Gastroesophageal sphincter (tissue), 3 donors: ENCODE measurements at regions not wholly inside any gene's neighbourhood (a gene's known extent, or its start where the extent isn't known, plus 50 kb on each side); places are given as distances from the start of the nearest gene placed in this dataset.

Experiments
- POLR2A ChIP-seq, 2 donors: fragments of 450-650 bp; IDR thresholded peaks; one replicate each; pipeline ENCODE4 v1.6.1; 2017; ENCODE audit warnings: antibody characterized with exemption in 2 of 2, mild to moderate bottlenecking in 2 of 2, moderate library complexity in 1 of 2
- POLR2AphosphoS5 ChIP-seq: sonication (generic); formaldehyde crosslinking; IDR thresholded peaks from one replicate; pipeline ENCODE4 v1.6.1; 2017; ENCODE audit warnings: antibody characterized with exemption
- TF ChIP-seq, protein P1 (sequence below), 4 experiments: fragments of 200-600 bp in 2 of 4; fragments of 450-650 bp in 2 of 4; sonication (generic) in 1 of 4; IDR thresholded peaks; one replicate each; pipeline ENCODE4 v1.5.1; 2017 to 2019; ENCODE audit warnings: antibody characterized with exemption in 4 of 4, mild to moderate bottlenecking in 2 of 4, moderate library complexity in 2 of 4

DNA sequence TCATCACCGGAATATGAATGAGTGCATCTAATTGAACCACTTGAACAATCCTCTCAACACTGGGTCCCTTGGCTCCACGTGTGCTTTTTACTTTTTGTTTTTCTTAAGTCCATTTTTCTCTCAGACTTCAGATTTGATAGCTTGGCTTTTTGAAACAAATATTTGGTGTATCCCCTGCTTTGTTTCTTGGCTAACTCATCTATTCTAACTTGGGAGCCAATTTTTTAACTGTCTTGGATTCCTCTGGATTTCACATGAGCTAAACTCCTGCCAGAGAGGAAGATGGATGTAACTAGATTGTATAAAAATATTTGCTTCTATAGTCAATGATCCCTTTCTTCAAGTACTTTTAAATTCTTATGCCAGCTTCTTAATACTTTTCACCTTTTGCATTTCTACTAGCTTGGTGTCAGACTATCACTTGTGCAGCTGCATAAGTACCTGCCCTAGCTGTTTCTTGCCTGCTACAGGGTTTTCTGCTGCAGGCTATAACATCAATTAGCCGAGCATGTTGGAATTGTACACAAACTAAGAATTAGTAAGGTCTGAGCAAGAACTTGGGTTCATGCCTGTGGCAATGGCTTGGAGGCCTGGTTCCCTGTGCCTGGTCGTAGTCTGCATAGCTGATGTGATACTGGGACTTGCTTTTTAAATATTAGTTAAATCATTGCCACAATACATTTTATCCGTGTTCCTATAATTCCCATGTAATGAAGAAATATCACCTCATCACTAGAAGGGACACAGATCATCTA, 281.5 kb downstream of the EN1 start:
- TF ChIP-seq, protein P1, sequence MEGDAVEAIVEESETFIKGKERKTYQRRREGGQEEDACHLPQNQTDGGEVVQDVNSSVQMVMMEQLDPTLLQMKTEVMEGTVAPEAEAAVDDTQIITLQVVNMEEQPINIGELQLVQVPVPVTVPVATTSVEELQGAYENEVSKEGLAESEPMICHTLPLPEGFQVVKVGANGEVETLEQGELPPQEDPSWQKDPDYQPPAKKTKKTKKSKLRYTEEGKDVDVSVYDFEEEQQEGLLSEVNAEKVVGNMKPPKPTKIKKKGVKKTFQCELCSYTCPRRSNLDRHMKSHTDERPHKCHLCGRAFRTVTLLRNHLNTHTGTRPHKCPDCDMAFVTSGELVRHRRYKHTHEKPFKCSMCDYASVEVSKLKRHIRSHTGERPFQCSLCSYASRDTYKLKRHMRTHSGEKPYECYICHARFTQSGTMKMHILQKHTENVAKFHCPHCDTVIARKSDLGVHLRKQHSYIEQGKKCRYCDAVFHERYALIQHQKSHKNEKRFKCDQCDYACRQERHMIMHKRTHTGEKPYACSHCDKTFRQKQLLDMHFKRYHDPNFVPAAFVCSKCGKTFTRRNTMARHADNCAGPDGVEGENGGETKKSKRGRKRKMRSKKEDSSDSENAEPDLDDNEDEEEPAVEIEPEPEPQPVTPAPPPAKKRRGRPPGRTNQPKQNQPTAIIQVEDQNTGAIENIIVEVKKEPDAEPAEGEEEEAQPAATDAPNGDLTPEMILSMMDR (IDR thresholded peaks at IDR 0.05): no peak
- no peak for TF ChIP-seq POLR2A (IDR thresholded peaks at IDR 0.05)
- no peak for TF ChIP-seq POLR2AphosphoS5
